ENCODE measurements at regions not wholly inside any gene's neighbourhood (a gene's known extent, or its start where the extent isn't known, plus 50 kb on each side); places are given as distances from the start of the nearest gene placed in this dataset.

DNA sequence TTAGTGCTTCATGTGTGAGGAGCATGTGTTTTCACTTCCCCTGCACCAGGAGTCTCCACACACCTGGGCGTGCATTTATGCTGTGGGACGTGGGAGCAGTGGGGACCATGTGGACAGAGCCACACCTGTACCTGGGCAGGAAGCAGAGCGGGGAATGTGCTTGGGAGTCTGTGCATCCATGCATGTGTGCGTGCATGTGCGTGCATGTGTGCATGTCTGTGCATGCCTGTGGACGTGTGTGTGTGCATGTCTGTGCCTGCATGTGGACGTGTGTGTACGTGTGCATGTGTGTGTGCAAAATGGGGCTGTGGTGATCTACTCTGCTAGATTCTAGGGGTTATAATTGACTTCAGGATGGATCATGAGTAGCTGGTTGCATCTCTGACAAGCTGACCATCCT, 224.0 kb upstream of the GMDS start:
- TF ChIP-seq CTCF (conservative IDR thresholded peaks at IDR 0.05; ENCODE audit: low read depth, low read length), result no peak
- H3K4me3 ChIP-seq (ENCODE audit: low read length), result no peak overlapping the region
- DNase-seq (ENCODE audit: low read depth), result no peak

DNA sequence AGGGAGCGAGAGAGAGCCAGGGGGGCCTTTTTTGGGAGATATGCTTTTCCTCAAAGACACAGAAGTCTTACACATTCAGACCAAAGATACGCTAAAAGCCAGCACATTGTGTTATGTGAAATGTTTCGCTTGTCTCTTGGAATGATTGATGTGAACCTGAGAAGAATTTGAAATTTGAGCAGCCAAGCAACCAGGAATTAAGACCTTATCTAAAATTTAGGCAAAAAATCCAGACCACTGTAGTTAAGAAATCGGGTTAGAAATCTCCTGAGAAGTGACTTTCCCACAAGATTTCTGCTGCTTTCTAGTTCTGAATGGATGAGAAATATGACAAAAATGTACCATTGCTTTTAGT, 223.2 kb upstream of the GMDS start:
- DNase-seq (ENCODE audit: low read depth), result no peak
- H3K4me3 ChIP-seq (ENCODE audit: low read length), result no peak overlapping the region
- no peak for TF ChIP-seq CTCF (conservative IDR thresholded peaks at IDR 0.05; ENCODE audit: low read depth, low read length)

DNA sequence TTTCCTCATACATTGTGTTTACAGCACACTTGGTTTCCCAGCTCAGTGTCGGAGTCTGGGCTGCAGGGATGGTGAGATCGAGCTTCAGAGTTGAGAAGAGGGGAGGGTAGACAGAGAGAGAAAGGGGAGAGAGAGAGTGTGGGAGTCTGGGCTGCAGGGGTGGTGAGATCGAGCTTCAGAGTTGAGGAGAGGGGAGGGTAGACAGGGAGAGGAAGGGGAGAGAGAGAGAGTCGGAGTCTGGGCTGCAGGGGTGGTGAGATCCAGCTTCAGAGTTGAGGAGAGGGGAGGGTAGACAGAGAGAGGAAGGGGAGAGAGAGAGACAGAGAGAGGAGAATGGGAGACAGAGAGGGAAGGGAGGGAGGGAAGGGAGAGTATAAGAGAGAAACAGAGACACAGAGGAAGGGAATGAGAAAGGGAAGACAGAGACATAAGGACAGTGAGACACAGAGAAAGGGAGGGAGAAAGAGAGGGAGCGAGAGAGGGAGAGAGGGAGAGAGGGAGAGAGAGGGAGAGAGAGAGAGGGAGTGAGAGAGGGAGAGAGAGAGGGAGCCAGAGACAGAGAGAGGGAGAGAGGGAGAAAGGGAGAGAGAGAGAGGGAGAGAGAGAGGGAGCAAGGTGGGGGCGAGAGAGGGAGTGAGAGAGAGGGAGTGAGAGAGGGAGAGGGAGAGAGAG, 222.7 kb upstream of the GMDS start:
- no peak for TF ChIP-seq CTCF (conservative IDR thresholded peaks at IDR 0.05; ENCODE audit: low read depth, low read length)
- H3K4me3 ChIP-seq (ENCODE audit: low read length), result no peak overlapping the region
- no peak for DNase-seq (ENCODE audit: low read depth)

DNA sequence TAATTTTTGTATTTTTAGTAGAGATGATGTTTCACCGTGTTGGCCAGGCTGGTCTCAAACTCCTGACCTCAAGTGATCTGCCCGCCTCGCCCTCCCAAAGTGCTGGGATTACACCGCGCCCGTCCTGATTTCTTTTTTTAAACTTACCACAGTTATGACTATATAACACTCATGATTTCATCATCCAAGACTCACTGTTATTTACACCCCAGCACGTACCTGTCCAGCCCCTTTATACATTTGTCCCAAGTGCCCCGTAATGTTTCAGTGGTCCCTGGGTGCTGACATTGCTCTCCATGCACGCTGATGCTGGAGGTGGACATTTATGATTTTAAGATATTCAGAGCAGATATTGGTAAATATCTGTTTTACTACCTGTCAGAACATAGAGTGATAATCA, 219.9 kb upstream of the GMDS start:
- H3K4me3 ChIP-seq (ENCODE audit: low read length), result no peak overlapping the region
- DNase-seq (ENCODE audit: low read depth), result no peak
- TF ChIP-seq CTCF (conservative IDR thresholded peaks at IDR 0.05; ENCODE audit: low read depth, low read length), result no peak

DNA sequence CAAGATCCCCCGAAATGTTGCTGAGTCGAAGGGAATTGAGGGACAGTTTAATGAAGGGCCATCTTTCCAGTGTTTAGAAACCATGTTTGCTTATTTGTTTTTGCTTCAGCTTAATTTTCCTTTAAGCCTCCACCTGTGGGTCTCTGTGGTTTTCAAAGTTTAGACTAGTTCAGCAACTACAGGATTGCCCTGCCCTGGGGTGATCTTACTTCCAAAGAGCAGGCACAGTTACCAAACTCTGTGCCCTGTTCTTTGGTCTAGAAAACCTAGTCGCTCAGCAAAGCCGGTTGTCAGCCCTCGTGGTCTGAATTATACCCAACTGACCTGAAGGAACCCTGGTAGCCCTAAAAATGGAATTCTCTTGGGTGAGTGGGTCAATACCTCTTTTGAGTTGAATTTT, 219.2 kb upstream of the GMDS start:
- no peak for TF ChIP-seq CTCF (conservative IDR thresholded peaks at IDR 0.05; ENCODE audit: low read depth, low read length)
- DNase-seq (ENCODE audit: low read depth), result no peak
- no peak overlapping the region for H3K4me3 ChIP-seq (ENCODE audit: low read length)

GRCh38 chr6:2462831-2463230, 217.4 kb upstream of the GMDS start:
- no peak for TF ChIP-seq CTCF (conservative IDR thresholded peaks at IDR 0.05; ENCODE audit: low read depth, low read length)
- no peak overlapping the region for H3K4me3 ChIP-seq (ENCODE audit: low read length)

DNA sequence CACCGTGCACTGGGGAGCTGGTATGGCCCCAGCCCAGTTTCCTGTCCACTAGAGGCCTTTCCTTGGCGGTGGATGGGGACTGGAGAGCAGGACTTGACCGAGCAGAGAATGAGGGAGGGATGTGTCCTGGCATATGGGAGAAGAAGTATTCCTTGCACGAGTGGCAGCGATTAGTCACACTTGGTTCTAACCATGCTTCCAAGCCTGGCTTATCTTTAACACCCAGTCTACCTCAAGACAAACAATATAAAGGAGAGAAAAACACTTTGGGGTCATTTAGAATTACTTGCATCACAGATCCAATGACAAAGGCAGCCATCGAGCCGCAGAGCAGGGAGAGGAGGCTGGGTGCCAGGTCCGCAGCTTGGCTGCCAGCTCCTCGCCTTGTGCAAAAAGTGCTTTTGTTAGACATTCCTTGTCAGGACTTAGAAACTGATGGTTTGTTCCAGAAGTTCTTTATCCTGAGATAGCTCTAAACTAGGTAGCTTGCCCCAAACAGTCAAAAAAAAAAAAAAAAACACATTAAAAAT, 214.9 kb upstream of the GMDS start:
- TF ChIP-seq CTCF (conservative IDR thresholded peaks at IDR 0.05; ENCODE audit: low read depth, low read length), result no peak
- no peak overlapping the region for H3K4me3 ChIP-seq (ENCODE audit: low read length)
- DNase-seq (ENCODE audit: low read depth), result no peak

More at GRCh38 chr6:2462831-2463230, 217.4 kb upstream of the GMDS start:
- no peak for DNase-seq (ENCODE audit: low read depth)
